SH-SY5Y (cell line): ENCODE measurements at regions not wholly inside any gene's neighbourhood (a gene's known extent, or its start where the extent isn't known, plus 50 kb on each side); places are given as distances from the start of the nearest gene placed in this dataset.

Experiments
- GATA2 ChIP-seq: IDR thresholded peaks from 2 replicates; pipeline ENCODE4 v1.6.1; 2011; ENCODE audit warnings: mild to moderate bottlenecking, low read depth, low read length
- GATA3 ChIP-seq: IDR thresholded peaks from 2 replicates; pipeline ENCODE4 v1.6.1; 2011; ENCODE audit warnings: low read depth, mild to moderate bottlenecking, low read length, moderate library complexity

GRCh38 chr14:84003346-84003745 lies 1526.6 kb upstream of the FLRT2 start:
- TF ChIP-seq GATA2 (no peak), GATA3 (no peak)
